GM12874 (cell line): ENCODE measurements at regions not wholly inside any gene's neighbourhood (a gene's known extent, or its start where the extent isn't known, plus 50 kb on each side); places are given as distances from the start of the nearest gene placed in this dataset.

Source experiments
- CTCF ChIP-seq: IDR thresholded peaks from 2 replicates; pipeline ENCODE4 v1.5.1; 2011; ENCODE audit warnings: low read depth, mild to moderate bottlenecking, control low read depth, low read length, moderate library complexity; ENCODE audit not compliant: insufficient read depth

- TF ChIP-seq CTCF: no peak
Observed at GRCh38 chr22:48693377-48694135, 1134.1 kb downstream of the BRD1 start.

- no peak for TF ChIP-seq CTCF
Observed at GRCh38 chr22:48692734-48693376, 1134.8 kb downstream of the BRD1 start.

GRCh38 chr22:48691431-48691851 is 1136.2 kb downstream of the BRD1 start:
- no peak for TF ChIP-seq CTCF

- no peak for TF ChIP-seq CTCF
Observed at GRCh38 chr22:48690583-48691317, 1136.9 kb downstream of the BRD1 start.

GRCh38 chr22:48689206-48689605 is 1138.5 kb downstream of the BRD1 start:
- TF ChIP-seq CTCF: no peak

GRCh38 chr22:48688366-48688765 is 1139.3 kb downstream of the BRD1 start:
- TF ChIP-seq CTCF: no peak

GRCh38 chr22:48687606-48688005 is 1140.1 kb downstream of the BRD1 start:
- no peak for TF ChIP-seq CTCF
